Panc1 (cell line): ENCODE measurements at regions not wholly inside any gene's neighbourhood (a gene's known extent, or its start where the extent isn't known, plus 50 kb on each side); places are given as distances from the start of the nearest gene placed in this dataset.

ENCODE experiments used
- CTCF ChIP-seq: fragments of 450-650 bp; IDR thresholded peaks from 2 replicates; pipeline ENCODE4 v1.5.1; 2017; ENCODE audit warnings: mild to moderate bottlenecking
- POLR2AphosphoS5 ChIP-seq: IDR thresholded peaks from 2 replicates; pipeline ENCODE4 v1.6.1; 2012; ENCODE audit warnings: mild to moderate bottlenecking, low read depth, low read length, moderate library complexity
- REST ChIP-seq, 2 experiments: IDR thresholded peaks; 2 replicates each; pipeline ENCODE4 v1.6.1; 2011 to 2012; ENCODE audit warnings: low read depth in 2 of 2, control low read depth in 1 of 2, low read length in 1 of 2, mild to moderate bottlenecking in 1 of 2, moderate library complexity in 1 of 2; ENCODE audit not compliant: insufficient read depth in 1 of 2
- SIN3A ChIP-seq: IDR thresholded peaks from 2 replicates; pipeline ENCODE4 v1.6.1; 2012; ENCODE audit warnings: low read depth, mild to moderate bottlenecking, low read length, moderate library complexity, borderline replicate concordance; ENCODE audit not compliant: insufficient read depth
- TCF7L2 ChIP-seq: IDR thresholded peaks from 2 replicates; pipeline ENCODE4 v1.6.1; 2011; ENCODE audit warnings: mild to moderate bottlenecking, low read depth, low read length, inconsistent platforms

GRCh38 chr2:122794100-122794499, 1038.6 kb downstream of the TSN start:
- TF ChIP-seq CTCF (no peak), SIN3A (no peak), POLR2AphosphoS5 (no peak), TCF7L2 (no peak), REST (IDR thresholded peaks at IDR 0.05; ENCODE audit: insufficient read depth in 1 of 2, low read depth in 2 of 2, low read length in 1 of 2) (no peak)
